OCI-M1 (cell line): ENCODE measurements at regions not wholly inside any gene's neighbourhood (a gene's known extent, or its start where the extent isn't known, plus 50 kb on each side); places are given as distances from the start of the nearest gene placed in this dataset.
"Not testable (repeated sequence)": the region's sequence is repeated elsewhere in the genome, so short reads cannot be mapped to it uniquely, and the experiment has no call there.

Experiments
- DNase-seq: peaks from one replicate; lab custom pipeline; 2025; lab: John Stamatoyannopoulos, UW

DNA sequence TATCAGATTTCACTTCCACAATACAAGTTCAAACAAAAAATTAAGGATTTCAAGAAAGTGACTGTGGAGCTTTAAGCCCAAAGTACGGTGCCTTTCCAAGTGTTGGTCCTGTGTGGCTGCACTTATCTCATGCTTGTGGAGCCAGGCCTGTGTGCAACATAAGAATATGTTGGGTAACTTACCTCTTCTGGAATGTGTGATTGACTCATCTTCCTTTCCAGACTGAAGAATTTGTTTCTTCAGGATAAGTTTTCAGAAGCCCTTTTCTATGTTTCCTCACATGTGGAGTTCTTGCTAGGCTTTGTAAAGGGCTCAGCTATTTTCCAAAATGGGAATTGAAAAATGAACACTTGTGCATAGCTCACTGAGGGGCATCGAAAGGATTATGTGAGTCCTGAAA is 485.1 kb upstream of the PAPPA start:
- no peak for DNase-seq

DNA sequence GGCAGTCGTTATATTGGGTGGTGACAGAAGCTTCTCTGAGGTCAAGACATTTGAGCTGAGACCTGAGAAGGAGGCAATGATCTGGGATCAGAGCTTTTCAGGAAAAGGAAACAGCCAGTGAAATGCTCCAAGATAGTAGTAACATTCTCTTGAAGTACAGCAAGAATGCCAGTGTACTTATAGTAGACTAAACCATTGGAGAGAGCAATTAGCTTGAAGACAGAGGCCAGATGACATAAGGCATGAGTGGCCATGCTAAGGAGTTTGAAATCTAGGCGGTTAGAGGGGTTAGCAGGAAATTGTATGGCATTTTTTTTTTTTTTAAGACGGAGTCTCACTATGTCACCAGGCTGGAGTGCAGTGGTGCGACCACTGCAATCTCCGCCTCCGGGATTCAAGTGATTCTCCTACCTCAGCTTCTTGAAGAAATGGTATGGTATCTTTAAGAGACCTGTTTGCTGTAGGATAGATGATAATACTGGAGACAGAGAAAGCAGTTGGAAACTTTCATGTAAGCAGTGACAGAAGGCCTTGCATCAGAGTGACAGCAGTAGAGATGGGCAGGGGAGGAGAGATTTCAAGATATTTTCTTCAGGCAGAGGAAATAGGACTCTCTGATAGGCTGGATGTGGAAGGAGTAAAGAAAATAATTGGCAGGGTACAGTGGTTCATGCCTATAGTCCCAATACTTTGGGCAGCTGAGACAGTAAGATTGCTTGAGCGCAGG is 482.2 kb upstream of the PAPPA start:
- DNase-seq = peak; percentile 2

DNA sequence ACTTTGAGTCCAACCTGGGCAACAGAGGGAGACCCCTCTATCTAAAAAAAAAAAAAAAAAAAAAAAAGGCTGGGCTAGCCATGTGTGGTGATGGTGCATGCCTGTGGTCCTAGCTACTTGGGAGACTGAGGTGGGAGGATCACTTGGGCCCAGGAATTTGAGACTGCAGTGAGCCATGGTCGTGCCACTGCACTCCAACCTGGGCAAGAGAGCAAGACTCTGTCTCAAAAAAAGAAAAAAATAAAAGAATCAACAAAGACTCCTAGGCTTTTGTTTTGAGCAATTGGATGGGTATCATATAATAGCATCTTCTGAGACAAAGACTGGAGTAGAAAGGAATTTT is 481.7 kb upstream of the PAPPA start:
- DNase-seq = no peak

DNA sequence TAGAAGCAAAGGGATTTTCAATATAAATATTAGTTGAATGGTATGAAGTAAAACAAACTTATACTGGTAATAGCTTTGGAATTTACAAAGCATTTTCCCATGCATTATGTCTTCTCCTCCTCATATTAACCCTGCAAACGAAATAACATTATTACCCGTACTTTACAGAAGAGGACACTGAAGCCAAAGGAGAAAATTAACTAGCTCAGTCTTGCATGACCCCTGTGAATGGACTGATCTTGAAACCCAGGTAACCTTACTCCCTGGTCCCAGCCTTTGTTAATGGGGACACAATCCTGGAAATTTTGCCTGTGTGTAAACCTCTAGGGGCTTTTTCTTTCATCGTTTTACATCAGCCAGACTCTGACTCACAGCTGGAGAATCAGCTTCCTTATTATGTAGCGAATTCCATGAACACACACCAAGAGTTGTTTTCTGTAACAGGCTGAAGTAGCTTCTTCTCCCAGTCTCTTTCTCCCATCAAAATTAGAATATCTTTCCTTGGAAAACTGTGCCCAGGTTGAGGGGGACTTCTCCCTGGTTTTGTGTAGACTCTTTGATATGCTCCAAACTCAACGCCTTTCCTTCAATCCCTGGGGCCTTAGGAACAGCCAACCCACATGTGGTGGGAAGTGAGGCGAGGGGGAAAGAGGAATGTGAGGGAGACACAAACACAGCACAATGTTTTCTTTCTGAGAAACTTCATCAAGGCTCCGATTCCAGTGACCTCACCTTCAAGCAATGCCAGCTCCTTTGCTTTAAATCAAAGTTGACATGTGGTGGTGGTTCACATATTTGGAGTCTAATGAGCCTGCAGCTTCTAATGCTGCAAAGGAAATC is 480.9 kb upstream of the PAPPA start:
- DNase-seq = peak; percentile 8

DNA sequence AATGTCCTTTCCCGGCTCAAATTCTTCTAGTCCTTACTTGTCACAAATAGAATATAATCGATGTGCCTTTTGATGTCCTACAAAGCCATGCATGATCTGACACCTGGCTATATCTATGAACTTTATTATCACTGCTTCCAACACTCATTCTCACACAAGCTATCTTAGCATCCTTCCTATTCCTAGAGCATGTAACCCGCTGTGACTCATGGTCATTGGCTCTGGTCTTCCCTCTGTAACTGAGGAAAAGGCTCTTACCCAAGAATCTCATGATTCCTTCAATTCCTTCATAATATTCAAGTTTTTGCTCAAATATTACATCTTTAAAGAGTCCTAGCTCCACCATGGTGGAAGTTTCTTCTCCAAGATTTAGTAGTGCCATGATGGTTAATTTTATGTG is 480.0 kb upstream of the PAPPA start:
- no peak for DNase-seq

DNA sequence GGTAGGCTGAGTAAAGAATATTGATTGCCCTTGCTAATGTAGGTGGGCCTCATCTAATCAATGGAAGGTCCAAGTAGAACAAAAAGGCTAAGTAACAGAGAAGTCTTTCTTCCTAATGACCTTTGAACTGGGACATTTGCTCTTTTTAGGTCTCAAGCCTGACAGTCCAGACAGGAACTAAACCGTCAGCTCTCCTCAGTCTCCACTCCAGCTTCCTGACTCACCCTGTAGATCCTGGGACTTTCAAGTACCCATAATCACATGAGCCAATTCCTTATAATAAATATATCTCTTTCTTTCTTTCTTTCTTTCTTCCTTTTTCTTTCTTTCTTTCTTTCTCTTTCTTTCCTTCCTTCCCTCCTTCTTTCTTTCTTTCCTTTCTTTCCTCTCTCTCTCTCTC is 479.5 kb upstream of the PAPPA start:
- no peak for DNase-seq

DNA sequence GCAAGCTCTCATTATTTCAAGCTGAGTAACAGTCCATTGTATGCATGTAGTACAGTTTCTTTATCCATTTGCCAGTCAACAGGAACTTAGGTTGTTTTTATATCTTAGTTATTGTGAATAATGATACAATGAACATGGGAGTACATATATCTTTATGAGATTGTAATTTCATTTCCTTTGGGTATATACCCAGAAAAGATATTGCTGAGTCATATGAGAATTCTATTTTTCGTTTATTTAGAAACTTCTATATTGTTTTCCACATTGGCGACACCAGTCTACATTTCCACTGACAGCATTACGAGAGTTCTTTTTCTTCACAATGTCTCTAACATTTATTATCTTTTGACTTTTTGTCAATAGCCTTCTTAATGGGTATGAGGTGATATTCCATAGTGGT is 477.8 kb upstream of the PAPPA start:
- DNase-seq = no peak

DNA sequence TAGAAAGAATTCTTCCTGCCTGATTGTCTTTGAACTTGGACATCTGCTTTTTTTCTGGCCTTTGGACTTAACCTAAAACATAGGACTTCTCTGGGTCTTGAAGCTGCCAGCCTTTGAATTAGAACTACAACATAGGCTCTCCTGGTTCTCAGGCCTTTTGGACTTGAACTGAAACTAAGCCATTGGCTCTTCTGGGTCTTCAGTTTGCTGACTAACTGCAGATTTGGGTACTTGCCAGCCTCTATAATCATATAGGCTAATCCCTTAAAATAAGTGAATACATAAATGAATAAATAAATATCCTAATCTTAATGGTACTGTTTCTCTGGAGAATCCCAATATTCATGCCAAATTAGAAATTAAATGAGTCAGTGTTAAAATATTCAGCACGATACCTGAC is 473.4 kb upstream of the PAPPA start:
- DNase-seq = no peak

DNA sequence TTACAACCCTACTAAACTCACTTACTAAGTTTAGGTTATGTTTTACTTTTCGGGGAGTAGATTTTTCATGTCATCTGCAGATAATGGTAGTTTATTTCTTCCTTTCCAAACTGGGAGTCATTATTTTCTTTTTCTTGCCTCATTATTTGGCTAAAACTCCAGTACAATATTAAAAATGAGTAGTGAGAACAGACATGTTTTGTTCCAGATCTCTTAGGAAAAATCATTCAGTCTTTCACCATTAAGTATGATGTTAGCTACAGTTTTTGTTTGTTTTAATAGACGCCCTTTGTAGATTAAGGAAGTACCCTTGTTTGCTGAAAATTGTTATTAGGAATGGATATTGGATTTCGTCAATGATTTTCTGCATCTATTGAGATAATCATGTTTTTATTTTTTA is 472.0 kb upstream of the PAPPA start:
- no peak for DNase-seq

DNA sequence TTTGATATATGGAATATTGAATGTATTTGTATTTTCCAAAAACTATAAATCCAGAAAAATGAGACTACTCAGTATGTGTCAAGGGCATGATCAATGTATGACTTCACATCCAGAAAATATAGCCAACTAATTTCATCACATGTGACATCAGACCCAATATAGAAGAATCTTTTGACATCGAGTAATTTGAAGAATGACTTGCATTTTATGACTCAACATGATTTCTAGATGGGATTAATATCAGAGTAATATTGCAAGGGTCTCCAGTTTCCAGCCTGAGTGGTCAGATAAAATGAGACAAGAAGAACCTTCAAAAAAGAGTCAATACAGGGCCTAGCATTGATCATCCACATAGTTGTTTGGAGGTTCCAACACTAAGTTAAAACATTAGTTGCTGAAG is 467.5 kb upstream of the PAPPA start:
- DNase-seq = no peak

DNA sequence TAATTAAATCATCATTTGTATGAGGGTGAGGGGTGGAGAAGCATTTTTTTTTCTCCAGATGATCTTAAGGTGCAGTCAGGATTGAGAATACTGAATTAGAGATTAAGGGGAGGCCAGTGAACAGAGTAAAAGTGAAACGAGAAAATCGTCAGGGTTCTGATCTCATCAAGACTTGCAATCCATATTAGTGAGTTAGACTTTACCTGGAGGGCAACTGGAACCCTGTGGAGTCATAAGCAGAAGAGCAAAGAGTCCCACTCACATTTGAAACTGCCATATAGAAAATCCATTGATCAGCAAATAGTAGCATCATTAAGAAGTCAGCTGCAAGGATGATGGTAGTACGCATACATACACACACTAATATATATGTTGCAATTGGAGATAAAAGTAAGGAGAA is 466.2 kb upstream of the PAPPA start:
- no peak for DNase-seq

DNA sequence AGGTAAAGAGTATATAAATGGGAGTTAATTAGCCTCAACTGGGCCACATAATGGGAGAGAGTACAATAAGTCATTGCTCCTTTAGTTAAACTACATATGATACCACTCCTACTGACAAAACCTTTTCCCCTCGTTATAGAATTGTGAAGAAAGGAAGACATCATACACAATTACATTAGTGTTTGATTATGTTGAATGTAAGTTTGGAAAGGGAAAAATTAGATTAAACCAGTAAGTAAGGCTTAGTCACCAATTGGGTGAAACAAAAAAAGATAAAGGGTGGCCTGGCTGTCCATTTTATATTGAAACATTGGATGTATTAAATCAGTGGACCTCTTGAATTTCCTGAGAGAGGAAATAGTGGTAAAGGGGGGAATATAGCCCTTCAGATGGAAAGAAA is 464.3 kb upstream of the PAPPA start:
- no peak for DNase-seq

DNA sequence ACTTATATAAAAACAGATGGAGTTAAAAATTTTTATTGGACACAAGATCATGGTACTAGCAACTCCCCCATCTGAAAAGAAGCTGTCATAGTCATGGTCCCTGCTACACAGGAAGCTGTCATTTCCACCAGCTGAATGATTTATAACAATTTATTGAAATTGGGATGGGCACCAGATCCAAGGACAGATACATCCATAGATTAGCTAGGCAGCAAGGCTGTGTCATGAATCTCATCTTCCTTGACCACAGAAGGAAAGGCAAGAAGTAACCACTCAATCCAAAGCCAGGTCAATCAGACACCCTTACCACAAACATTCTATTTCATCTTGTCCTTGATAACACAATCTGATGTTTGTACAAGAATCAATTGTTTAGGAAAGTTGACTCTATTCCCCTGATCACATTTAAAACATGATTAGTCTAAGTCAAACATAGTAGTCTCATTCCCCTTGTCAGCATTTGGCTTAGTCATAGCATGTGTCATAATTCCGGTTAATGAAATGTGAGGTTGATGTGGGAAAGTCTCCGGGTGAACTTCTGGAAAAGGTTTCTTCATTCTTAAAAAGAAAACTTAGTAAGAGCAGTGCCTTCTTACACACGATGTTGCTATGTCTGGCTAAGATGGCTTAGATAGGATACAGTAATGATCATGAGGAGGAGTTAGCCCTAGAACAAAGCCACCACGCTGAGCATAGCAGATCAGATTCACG is 462.6 kb upstream of the PAPPA start:
- peak; percentile 18 for DNase-seq

DNA sequence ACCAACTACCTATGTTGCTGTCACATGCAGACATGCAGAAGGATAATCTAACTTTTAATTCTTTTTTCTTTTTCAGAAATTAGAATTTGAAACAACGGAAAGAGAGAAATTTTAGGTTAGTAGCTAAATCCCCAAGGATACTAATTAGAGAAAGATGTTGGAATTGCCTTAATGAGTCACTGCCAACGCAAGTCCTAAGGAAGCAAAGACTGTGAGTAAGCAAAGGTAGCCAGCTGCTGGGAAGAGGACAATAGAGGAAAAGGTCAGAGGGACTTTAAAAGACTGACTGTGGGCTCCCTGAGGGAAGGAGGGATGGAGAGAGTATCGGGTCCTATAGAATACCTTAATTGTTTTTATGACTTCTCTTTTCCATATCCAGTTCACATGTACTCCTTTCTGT is 461.9 kb upstream of the PAPPA start:
- no peak for DNase-seq

DNA sequence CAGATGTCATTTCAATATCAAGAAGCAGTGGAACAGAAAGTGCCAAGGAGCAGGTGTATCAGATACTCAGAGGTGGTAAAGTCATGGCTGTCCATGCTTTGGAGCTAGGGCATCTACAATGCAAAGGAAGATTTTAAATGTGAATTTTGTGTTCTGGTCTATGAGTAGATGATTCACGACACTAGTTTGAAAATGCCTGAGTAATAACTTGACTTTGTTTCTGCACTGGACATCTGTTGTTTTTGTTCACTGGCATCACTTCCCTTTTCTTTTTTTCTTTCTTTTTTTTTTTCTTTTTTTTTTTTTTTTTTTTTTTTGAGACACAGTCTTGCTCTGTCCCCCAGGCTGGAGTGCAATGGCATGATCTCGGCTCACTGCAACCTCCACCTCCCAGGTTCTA is 460.7 kb upstream of the PAPPA start:
- DNase-seq = not testable (repeated sequence)

DNA sequence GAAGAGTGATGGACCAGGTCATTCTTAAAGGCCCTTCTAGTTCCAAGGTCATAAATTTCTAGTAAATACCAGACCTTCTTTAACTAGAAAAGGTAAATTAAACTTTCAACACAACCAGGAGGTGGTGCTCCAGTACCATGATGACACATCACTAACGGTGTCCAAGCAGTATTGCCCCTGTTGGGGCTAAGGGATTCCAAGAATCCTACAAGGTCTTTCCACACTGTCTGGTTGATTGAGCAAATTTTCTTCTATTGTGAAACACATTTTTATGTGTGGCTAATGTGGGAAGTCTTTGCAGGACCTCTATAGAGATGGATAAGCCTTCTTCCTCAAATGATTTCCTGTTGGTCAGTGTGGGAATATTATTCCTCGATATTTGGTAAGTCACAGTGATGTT is 459.6 kb upstream of the PAPPA start:
- DNase-seq = peak; percentile 50

DNA sequence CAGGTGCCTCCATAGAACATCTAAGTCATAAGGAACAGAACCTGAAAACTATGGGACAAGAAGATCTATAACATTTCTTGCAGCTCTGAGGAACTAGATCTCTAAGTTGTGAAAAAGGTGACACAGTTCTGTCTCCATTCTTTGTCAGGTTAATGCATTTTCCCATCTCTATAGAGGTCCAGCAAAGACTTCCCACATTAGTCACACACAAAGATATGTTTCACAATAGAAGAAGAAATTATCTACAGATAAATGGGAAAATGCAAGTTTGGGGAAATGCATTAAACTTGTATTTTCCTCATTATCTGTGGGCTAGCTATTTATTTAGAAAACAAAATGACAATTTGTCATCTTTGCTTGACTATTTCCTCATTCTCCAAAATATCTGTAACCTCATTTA is 458.6 kb upstream of the PAPPA start:
- no peak for DNase-seq

DNA sequence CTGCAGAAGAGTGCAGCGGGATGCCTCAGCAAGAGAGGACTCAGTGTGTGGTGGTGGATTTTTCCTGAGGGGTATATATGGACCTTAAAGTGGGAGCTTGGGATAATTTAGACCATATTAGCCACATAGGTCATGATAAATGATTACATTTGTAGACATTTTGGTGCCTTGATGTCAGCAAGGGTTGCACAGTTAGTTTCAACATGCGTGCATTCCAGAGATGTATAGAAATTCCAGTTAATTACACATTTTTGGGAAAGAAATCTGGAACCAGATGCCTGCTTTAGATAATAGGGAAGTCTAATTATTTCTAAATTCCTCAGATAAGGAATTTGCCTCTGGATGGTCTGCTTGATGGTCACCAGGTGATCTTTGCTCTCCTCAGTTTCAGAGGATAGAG is 440.6 kb upstream of the PAPPA start:
- DNase-seq = no peak

DNA sequence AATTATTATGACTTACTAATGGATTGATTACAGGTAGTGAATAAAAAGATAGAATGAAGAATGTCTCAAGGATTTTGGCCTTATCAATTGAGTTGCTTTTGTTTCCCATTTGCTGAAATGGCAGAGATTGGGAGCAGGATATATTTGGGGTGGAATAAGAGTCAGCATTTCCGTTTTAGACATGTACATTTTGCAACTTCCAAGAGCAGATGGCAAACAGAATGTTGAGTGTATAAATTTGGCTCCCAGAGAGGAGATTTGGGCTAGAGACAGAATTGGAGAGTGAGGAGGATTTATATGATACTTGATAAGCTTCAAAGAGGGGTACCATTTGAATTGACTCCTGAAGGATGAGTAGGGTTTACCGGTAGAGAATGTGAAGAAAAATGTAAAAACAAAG is 437.9 kb upstream of the PAPPA start:
- no peak for DNase-seq

DNA sequence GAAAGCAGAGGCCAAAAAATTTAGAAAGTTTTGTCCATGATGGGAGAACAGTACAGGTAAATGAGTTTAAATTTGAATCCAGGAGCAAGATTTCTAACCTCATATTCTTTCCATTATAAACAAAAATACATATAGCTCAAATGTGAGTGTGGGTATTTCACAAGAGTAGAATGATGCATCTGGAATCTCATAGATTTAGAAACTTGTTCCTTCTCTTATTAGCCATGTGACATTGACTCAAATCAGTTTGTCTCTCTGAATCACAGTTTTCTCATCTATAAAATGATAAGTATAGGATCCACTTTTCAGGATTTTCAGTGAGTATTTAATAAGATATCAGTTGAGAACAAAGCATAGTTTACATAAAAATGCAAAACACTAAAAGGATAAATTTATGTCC is 436.3 kb upstream of the PAPPA start:
- no peak for DNase-seq

DNA sequence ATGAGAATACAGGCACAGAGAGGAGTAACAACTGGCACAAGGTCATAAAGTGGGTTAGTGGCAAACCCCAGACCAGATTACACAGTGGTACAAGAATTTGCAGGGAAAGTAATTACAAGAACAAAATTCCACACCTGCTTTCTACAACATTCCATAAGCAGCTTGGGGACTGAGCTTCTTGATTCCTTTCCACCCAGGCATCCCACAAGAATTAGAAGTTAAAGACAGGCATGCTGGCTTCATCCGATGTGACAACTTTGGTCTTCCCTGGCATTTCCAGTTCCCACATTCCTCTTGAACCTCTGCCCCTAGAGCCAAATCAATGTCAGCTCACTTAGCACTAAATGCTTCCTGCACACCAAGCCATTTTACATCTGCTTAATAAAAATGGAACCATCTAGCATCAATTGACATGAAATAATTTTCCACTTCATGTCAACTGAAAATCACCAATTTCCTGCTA is 435.8 kb upstream of the PAPPA start:
- DNase-seq = no peak

DNA sequence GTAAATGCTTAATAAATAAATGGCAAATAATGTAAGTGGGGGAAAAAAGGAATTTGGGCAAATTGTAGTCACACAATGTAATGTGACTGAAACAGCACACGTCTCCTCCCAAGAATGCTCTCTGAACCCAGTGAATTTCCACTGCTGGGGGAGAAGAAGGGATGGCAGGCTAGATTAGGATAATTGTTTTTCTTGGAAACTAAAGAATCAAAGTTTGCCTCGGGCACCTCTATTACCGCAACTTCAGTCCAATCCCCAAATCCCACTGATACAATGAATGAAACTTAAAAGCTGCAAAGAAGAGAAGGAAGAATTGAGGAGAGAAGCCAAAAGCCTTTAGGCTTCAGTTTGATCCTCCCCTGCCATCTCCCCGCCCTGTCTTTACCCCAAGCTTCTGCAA is 423.2 kb upstream of the PAPPA start:
- no peak for DNase-seq

DNA sequence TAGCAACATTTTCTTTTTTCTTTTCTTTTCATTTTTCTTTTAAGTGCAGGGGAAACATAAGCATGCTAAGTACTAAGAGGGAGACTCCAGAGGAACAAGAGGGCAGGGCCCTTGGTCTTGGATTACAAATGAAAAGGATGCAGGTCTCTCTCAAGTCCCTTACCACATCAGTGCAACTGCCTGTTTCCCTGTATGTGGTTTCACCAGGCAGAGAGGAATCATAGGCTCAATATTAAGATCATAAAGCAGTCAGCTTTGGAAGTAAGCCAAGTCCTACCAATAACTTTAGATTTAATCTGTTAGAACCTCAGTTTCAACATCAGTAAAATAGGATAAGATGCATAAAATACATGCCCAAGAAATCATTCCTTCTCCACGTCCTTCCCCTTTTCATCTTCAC is 422.7 kb upstream of the PAPPA start:
- DNase-seq = no peak
